Right hindlimb (tissue), 1 donor: ENCODE measurements at regions not wholly inside any gene's neighbourhood (a gene's known extent, or its start where the extent isn't known, plus 50 kb on each side); places are given as distances from the start of the nearest gene placed in this dataset.
A peak's percentile ranks its signal among the peaks of the same experiment; 100 is the strongest.

ENCODE experiments used
- DNase-seq: peaks from one replicate; pipeline ENCODE4 v3.0.0-alpha.2; 2018

GRCh38 chr3:15952543-15953175 is 154.9 kb upstream of the ANKRD28 start:
- no peak for DNase-seq

GRCh38 chr3:15953841-15954240 is 156.1 kb upstream of the ANKRD28 start:
- DNase-seq = no peak

- no peak for DNase-seq
These were observed 158.2 kb upstream of the ANKRD28 start for GRCh38 chr3:15955968-15956367.

GRCh38 chr3:15958692-15959433 is 161.1 kb upstream of the ANKRD28 start:
- no peak for DNase-seq

- no peak for DNase-seq
These were observed 161.6 kb upstream of the ANKRD28 start for GRCh38 chr3:15959434-15959811.

GRCh38 chr3:15964605-15965442 is 167.0 kb upstream of the ANKRD28 start:
- peak; percentile 52 for DNase-seq

GRCh38 chr3:15967577-15967976 is 169.8 kb upstream of the ANKRD28 start:
- no peak for DNase-seq

GRCh38 chr3:15969874-15970640 is 172.3 kb upstream of the ANKRD28 start:
- no peak for DNase-seq

GRCh38 chr3:15973414-15973813 is 175.6 kb upstream of the ANKRD28 start:
- DNase-seq = no peak

GRCh38 chr3:15973940-15974339 is 176.2 kb upstream of the ANKRD28 start:
- no peak for DNase-seq

GRCh38 chr3:15974647-15975046 is 176.9 kb upstream of the ANKRD28 start:
- DNase-seq = no peak

- DNase-seq = no peak
These were observed 178.7 kb upstream of the ANKRD28 start for GRCh38 chr3:15976524-15976923.

- DNase-seq = no peak
These were observed 179.3 kb upstream of the ANKRD28 start for GRCh38 chr3:15977090-15977489.

- no peak for DNase-seq
These were observed 179.9 kb upstream of the ANKRD28 start for GRCh38 chr3:15977598-15978232.

GRCh38 chr3:15978801-15979200 is 181.0 kb upstream of the ANKRD28 start:
- no peak for DNase-seq

- DNase-seq = no peak
These were observed 181.7 kb upstream of the ANKRD28 start for GRCh38 chr3:15979495-15979894.

GRCh38 chr3:15979900-15980299 is 182.1 kb upstream of the ANKRD28 start:
- DNase-seq = no peak

- no peak for DNase-seq
These were observed 184.5 kb upstream of the ANKRD28 start for GRCh38 chr3:15982243-15982642.

GRCh38 chr3:15982667-15983196 is 185.0 kb upstream of the ANKRD28 start:
- DNase-seq = no peak

GRCh38 chr3:15983232-15983631 is 185.5 kb upstream of the ANKRD28 start:
- no peak for DNase-seq

GRCh38 chr3:15983693-15984092 is 185.9 kb upstream of the ANKRD28 start:
- DNase-seq = no peak

GRCh38 chr3:15989419-15989818 is 185.1 kb upstream of the GALNT15 start:
- DNase-seq = no peak
